ENCODE measurements at regions not wholly inside any gene's neighbourhood (a gene's known extent, or its start where the extent isn't known, plus 50 kb on each side); places are given as distances from the start of the nearest gene placed in this dataset.
"Not testable (repeated sequence)": the region's sequence is repeated elsewhere in the genome, so short reads cannot be mapped to it uniquely, and the experiment has no call there.

DNA sequence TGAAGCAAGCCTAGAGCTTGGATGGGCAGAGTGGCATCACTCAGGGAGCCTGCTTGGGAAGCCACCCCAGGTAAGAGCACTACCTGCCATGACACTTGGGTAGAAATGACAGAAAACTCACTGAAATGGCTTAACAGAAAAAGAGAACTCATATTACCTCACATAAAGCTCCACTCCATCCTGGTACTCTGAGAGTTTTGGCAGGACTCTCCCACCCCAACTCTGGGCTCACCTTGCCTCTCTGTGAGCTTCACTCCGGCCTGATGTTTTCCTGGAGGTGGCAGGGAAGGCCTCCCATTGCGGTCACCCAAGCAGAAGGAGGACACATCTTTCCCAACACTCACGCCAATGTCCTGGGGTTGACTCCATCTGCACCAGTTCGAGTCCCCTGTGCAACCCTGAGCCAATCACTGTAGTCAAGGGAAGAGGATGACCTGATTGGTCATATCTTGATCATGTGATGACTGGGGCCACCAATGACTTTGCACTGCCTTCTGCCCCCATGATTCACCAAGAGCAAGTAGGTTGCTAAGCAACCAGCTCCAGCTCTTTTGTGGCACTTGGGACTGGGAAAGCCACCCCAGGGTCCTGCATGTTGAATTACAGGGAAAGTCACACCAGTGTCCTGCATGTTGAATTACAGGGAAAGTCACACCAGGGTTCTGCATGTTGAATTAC is 446.1 kb upstream of the SULF2 start:
- no peak for DNase-seq (ENCODE audit: low spot score)

DNA sequence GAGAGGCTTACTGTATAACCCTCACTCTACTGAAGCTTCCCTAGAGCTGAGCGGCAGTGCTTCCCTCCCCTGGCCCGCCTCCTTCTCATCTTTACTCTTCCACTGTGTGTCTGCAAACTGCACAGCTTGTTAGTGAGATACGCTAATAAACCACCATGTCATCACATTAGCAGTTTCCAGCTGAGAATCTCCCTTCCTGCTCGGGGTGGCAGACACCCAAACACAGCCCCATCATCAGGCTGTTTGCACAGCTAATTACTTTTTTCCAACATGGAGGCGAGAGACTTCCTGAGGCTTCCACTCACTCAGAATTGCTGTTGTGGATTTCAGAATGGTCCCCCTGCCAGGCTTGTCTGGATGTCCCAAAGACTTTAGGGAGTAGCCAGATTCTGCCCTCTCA is 444.9 kb upstream of the SULF2 start:
- no peak for DNase-seq (ENCODE audit: low spot score)

DNA sequence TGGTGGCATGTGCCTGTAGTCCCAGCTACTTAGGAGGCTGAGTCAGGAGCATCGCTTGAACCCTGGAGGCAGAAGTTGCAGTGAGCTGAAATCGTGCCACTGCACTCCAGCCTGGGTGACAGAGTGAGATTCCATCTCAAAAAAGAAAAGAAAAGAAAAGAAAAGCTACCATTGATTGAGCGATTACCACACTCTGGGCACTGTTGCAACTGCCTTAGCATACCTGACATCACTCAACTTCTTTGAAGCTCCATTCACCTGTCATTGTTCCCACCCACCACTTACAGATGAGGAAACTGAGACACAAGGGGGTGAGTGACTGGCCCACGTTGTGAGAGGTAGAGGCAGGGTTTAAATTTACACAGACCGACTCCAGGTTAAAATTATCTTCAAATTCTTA is 442.1 kb upstream of the SULF2 start:
- no peak for DNase-seq (ENCODE audit: low spot score)

DNA sequence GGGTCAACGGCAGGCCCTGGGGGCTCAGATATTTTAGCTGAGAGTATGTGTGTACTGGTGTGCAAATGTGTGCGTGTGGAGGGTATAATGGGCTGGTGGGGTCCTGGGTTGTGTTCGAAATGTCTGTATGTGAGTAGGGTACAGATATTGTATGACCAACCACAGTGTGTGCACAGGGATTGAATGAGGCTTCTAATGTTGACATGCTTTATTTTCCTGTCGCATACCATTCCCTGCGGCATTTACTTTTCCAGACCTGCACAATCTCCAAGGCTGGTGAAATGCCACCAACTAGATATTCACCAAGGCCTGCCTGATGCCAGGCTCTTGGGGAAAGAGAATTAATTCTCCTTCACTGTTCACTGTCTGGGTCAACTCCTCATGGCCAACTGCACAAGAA is 441.4 kb upstream of the SULF2 start:
- no peak for DNase-seq (ENCODE audit: low spot score)

DNA sequence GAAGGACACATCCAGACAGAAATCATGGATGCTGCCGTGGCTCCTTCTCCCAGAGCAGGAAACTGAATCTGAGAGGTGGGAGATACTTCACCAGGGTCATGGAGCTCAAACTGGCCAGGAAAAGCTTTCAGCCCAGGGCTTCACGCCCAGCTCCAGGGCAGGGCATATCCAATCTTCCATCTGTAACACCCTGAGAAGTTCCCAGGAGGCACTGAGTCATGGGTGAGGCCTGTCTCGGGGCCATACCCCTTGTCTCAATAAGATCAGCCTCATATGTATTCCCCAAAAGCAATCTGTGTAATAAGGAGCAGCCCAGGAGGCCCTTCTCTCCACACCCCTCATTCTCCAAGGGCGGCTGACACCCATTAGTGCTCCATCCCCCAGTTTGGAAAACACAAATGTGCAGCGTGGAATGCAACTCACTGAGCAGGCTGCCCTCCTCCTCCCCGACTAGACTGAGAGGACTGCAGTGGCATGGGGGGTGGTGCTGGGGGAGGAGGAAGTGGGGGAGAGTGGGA is 439.3 kb upstream of the SULF2 start:
- no peak for DNase-seq (ENCODE audit: low spot score)

DNA sequence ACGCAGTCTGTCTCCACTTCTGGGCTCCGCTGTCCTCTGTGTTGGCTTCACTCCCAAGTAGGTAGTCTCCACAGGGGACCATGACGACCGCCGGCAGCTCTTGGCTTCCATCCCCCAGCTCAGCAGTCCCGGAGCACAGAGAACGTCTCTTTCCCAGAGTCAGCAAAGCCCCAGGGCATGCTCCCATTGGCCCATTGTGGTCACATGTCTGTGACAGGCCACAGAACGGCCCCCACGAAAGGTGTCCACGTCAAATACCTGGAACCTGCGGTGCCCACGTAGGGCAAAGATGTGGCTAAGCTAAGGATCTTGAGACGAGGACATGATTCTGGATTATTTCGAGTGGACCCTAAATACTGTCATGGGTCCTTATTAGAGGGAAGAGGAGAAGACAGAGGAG is 438.4 kb upstream of the SULF2 start:
- no peak for DNase-seq (ENCODE audit: low spot score)

DNA sequence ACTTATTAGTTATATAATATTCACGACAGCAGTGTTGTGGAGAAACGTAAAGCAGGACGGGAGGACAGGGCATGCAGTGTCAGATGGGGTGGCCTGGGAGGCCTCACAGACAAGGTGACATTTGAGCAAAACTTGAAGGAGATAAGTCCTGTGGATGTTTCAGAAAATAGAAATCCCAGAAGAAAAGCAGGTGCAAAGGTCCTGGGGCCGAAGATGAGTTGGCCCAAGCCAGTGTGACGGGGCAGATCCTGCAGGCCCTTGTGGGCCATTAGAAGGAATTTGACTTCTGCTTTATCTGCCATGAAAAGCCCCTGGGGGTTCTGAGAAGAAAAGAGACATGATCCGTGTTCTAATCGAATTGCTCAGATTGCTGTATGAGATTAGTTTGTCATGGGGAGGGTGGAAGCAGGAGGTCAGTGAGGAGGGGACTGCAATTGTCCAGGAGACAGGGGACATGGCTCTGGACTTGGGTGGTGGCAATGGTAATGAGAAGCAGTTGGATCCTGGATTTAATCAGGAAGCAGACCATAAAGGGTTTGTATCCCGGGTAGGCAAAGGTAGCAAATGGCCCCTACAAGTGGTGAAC is 437.4 kb upstream of the SULF2 start:
- no peak for DNase-seq (ENCODE audit: low spot score)

DNA sequence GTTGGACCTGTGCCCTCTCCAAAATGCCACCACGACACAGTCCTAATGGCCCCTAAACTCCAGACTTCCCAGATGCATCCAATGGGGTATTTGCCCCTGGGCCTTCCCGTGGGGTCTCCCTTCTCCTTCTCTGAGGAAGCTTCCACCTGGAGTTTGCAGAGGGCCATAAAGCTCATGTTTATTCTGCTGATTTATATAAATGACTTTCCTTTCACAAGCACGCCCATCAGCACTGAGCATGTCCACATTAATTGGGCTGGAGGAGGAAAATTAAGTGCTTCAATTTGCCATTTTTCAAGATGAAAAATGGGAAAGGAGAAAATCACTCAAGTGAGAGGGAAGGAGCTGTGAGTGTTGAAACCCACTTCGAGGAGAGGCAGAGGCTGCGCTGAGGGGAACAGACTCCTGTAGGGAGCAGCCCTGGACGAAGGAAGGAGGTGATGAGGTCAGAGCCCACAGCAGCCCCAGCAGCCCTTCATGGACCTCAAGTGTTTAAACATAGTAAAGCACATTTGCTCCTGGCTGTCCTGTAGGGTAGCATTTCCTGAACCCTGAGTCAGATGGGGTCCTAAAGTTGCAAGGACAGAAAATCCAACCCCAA is 434.9 kb upstream of the SULF2 start:
- no peak for DNase-seq (ENCODE audit: low spot score)

DNA sequence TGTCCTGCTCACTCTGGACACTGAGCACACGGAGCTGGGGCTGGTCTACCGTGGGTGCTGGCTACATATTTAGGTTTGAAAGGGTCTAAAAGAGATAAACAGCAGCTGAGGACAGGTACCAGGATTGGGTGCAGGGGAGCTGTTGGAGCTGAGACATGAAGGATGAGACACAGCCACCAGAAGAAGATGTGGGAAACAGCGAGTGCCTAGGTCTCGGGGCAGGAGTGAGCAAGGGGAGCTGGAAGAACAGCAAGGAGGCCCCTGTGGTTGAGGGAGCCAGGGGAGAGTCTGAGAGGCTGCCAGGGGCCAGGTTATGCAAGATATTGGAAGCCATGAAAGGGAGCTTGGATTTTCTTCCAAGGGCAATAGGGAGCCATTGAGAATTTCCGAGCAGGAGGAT is 434.0 kb upstream of the SULF2 start:
- no peak for DNase-seq (ENCODE audit: low spot score)

DNA sequence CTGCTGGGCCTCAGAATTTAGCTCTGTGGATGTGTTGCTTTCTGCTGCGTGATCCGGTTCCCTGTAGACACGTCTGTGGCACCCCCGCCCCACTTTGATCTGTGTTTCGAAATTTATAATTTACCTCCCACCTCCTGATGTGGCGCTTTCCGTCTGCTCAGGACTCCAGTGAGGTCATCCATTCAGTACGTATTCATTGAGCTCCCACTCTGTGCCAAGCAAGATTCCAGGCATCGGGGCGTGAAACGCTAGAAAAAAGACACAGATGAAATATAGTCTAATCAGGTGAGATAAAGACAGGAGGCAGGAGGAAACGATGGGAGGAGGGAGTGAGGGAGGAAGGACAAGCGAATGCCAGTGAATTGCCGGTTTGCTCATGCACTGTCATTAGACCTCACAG is 431.9 kb upstream of the SULF2 start:
- DNase-seq (ENCODE audit: low spot score) = no peak

DNA sequence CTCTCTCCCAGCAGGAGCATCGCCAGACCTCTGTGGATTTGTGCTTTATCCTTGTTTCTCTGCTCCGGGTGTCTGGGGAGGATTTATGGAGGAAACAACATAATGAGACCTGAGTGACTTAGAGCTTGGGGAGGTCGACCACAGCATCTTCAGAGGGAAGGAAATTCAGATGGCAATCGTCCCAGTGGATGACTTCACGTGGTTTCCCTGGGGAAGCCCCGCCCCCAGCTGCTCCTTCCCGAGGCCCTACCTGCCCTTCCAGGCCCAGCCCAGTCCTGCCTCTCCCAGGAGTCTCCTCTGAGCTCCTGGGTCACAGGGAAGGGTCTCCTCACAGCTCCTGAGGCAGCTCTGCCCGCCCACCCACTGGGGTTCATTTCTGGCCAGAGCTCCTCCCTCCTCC is 430.3 kb upstream of the SULF2 start:
- no peak for DNase-seq (ENCODE audit: low spot score)

DNA sequence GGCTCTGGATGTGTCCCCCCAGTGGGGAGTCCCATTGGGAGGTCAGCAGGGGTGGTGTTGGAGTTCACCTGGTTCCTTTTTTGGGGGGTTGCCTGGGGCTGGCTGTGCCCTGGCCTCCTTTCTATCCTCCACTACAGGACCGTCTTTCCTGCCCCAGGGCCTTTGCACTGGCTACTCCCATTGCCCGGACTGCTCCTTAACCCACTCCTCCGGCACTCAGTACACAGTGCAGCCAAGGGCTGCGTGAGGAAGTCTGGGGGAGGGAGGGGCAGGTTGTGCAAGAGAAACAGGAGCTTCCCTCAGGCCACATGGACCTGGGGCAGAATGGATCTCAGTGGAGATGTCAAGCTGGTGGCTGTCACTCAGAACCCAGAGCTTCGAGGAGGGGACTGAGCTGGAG is 429.3 kb upstream of the SULF2 start:
- DNase-seq (ENCODE audit: low spot score) = no peak

DNA sequence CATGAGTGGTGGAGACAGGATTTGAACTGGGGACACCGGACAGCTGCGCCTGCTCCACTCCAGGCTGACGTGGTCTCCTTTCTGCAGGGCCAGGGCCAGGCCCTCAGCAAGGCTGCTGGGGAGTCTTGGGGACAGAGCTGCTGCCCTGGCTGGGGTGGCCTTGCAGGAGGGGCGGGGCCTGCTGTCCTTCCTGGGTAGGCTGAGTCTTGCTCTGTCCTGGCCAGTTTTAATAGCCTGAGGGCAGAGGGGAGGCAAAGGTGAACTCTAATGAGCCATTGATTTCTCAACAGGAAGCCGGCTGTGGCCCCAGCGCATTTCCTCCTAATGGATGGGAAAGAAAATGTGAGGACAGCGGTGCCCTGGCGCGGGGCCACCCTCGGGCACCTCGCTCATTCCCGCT is 428.4 kb upstream of the SULF2 start:
- not testable (repeated sequence) for DNase-seq (ENCODE audit: low spot score)

DNA sequence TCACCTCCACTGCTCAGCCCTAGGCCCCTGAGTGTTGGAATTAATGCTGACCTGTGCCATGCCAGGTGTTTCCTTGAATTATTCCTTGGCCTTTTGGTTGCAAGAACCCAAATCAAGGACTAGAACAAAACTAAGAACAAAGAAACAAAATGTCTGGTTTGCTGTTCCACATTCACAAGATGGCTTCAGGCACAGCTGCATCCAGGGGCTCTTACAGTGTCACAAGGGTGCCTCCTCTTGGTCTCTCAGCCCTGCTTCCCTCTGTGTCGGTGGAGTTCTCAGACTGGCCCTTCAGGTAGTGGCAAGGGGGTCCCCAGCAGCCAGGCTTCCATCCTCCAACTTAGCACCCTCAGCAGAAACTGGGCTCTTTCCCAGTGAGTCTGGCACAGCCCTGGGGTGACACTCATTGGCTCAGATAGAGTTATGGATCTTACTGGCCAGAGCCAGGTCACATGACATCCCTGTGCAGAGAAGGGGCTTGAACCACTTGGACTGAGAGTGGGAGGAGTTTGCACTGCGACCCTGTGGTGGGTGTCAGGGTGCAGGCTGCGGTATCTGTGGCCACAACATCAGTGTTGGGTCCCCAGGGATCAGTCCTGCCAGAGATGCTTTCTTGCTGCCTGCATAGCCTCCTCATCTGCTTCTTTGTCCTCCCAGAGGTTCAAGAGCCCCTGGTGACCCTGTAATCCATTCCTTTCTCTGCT is 427.7 kb upstream of the SULF2 start:
- no peak for DNase-seq (ENCODE audit: low spot score)

DNA sequence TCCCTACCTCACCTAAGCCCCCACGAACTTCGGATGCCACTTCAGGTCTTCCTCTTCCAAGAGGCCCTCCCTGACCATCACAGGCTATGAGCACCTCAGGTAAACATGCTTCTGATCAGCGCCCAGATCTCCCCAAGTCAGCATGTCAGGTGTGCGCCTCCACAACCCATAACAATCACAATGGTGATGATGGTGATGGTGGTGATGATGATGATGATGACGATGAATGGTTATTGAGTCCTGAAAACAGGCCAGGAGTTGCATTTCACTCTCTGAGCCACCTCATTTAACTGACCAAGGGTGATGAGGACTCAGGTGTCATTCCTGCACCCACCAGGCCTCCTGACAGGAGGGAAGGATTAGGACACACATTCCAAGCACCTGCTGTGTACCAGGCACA is 426.6 kb upstream of the SULF2 start:
- no peak for DNase-seq (ENCODE audit: low spot score)

DNA sequence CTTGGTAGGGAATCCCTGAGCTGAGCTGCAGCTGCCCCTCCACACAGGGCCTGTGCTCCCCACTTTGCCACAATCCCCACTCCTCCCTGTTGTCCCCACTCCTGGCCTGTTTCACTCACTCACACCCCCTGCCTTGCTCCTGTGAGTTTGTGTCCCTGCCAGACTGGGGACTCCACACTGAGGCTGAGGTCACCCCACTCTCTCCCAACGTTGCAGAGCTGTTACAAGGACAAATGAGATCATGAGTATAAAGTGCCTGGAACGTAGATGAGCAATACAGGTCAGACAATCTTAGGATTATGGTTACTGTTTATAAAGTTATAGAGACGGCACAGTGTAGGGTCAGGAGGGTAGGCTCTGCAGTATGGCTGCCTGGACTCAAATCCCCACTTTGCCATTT is 426.0 kb upstream of the SULF2 start:
- no peak for DNase-seq (ENCODE audit: low spot score)

DNA sequence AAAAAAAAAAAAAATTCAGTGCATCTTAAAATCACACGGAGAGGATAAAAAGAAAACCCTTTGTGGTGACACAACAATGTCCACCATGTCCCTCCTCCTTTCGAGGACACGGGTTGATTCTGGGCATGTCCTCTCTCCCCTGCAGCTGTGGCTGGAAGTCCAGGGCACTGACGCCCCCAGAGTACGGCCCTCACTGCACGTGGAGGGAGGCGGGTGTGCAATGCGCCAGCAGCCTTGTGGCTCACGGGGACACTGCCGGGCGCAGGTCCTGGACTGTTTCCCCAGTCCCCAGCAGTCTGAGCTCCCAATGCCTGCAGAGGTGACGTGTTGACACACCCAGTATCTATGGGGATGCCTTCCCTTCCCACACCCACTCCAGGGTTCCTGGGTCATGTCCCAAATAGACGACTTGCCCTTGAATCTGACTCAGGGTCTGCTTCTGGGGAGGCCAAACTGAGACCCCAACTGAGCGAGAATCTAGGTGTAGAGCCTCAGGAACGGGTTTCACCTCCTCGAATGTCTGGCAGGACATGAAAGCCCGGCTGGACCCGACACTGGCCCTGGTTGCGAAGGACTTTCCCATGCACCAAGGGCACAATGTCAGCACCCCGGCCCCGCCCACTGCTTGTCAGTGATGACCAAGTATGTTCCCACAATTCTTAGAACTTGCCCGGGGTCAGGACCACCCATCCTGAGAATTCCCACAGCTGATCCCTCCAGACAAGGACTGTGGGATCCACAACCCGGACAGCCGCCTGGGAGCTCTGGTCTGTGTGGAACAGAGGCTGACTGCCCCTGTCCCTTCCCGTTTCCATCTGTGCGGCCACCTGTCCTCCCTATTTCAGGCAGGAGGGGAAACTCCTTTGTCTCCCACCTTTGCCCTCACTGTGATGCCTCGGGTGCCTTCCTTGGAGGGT is 425.1 kb upstream of the SULF2 start:
- no peak for DNase-seq (ENCODE audit: low spot score)

DNA sequence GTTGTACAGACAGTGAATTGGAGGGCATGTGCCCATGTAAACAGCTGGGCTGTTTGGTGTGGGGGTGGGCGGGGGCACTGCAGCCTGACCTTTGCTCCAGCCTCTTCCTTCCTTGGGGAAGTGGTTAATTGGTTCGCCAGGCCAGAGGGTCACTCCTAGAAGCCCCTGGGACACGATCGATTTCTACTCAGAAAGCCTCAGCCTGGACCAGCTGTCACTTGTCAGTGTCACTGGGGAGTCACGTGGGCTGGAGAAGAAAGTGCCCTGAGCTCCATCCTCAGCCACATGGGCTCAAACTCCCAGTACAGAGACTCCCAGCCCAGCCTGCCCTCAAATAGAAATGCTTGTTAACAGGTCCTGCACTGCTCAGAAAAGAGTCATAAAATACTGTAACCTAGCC is 423.8 kb upstream of the SULF2 start:
- no peak for DNase-seq (ENCODE audit: low spot score)

DNA sequence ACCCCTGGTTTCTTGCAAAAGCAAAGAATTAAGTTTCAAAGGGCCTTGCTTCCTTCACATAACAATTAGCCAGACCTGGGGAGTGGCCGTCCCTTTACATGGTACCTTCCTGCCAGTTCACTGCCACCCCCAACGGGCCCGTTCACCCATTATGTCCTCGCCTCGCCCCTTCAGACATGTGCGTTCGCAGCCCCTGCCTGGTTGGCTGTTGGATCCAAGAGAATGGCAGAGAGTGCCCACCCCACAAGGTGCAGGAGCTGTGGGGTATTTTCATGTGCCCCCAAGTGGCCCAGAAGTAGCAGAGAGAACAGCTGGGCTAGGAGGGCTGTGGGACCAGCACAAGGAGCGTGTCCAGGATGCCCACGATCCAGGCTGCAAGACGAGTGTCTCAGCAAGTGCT is 422.9 kb upstream of the SULF2 start:
- no peak for DNase-seq (ENCODE audit: low spot score)

DNA sequence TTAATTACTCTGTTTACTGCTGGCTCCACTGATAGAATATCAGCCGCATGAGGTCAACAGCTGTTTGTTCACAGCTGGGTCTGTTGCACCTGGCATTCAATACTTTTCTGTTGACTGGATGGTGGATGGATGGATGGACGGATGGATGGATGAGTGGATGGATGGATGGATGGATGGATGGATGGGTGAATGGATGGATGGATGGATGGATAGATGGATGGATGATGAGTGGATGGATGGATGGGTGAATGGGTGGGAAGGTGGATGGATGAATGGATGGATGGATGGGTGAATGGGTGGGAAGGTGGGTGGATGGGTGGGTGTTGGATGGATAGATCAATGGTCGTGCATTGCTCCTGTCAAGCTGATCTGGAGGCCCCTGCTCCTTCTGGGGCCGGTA is 422.2 kb upstream of the SULF2 start:
- no peak for DNase-seq (ENCODE audit: low spot score)

DNA sequence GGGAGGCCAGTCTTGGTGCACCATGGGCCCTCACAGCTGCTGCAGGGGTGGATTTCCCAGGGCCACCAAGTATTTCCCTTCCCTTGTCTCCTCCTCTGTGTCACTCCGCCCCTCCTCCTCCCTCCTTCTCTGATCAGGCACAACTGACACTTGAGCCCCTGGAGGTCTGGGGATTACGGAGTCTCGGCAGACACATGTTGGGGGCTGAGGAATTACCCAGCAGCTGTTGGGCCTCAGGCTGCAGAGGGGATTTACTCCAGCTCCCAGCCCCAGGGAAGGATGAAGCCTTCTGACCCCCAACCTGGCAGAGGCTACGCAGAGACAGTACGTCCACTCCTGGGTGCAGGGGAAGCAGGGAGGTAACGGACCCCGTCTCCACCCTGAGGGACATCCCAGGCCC is 420.5 kb upstream of the SULF2 start:
- DNase-seq (ENCODE audit: low spot score) = no peak

DNA sequence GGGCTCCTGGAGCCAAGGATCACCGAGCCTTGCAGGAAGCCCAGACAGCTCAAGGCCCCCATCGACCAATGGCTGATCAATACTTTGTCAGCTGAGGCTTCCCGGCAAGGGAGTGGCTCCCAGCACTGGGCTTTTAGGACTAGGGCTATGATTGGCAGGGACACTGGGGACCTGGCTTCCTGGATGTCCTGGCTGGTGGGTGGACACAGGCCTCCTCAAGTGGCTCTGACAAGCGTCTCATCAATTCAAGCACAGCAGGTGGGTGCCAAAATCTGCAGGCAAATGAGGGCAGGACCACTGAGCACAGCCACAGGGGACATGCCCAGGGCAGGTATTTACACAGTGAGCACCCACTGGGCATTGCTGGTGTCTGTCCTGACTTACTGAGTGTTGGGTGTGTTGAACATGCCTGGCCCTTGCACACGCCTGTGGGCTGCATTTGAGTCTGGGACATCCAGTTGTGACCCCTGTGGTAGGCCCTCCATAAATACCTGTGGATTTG is 420.1 kb upstream of the SULF2 start:
- DNase-seq (ENCODE audit: low spot score) = no peak

Data from AG08396 (cell line).